Keratinocyte (primary cell): ENCODE measurements at regions not wholly inside any gene's neighbourhood (a gene's known extent, or its start where the extent isn't known, plus 50 kb on each side); places are given as distances from the start of the nearest gene placed in this dataset.

Source experiments
- DNase-seq: peaks from one replicate; pipeline ENCODE4 v3.0.0-alpha.2; 2011; ENCODE audit warnings: low read depth, missing footprints, low spot score
- FAIRE-seq: peaks from 2 replicates; lab custom pipeline; 2011; peaks lifted over from hg19 to GRCh38; lab: Jason Lieb, UNC
- H2AFZ ChIP-seq: 2 replicates; pipeline ENCODE4 v1.6.0; 2012; ENCODE audit warnings: low read length, control low read depth, inconsistent platforms; ENCODE audit not compliant: control insufficient read depth
- H3K27ac ChIP-seq: 2 replicates; pipeline ENCODE4 v1.5.1; 2011; ENCODE audit warnings: low read length; ENCODE audit not compliant: control insufficient read depth, insufficient read depth
- H3K27me3 ChIP-seq: 3 replicates; pipeline ENCODE4 v1.6.0; 2011; ENCODE audit warnings: low read length; ENCODE audit not compliant: control insufficient read depth, insufficient read depth; ENCODE audit errors: extremely low read depth
- H3K36me3 ChIP-seq, 2 experiments: 2 replicates in 1 of 2; 3 replicates in 1 of 2; pipeline ENCODE4 v1.5.1; 2011; ENCODE audit warnings: low read length in 2 of 2, mild to moderate bottlenecking in 1 of 2; ENCODE audit not compliant: control insufficient read depth in 2 of 2, insufficient read depth in 2 of 2; ENCODE audit errors: extremely low read depth in 1 of 2
- H3K4me1 ChIP-seq: 3 replicates; pipeline ENCODE4 v1.5.1; 2011; ENCODE audit warnings: low read length; ENCODE audit not compliant: control insufficient read depth, insufficient read depth; ENCODE audit errors: extremely low read depth
- H3K4me2 ChIP-seq: 3 replicates; pipeline ENCODE4 v1.6.0; 2011; ENCODE audit warnings: low read depth, low read length; ENCODE audit not compliant: control insufficient read depth, insufficient read depth; ENCODE audit errors: extremely low read depth
- H3K4me3 ChIP-seq, 3 experiments: fragments of 200-600 bp in 1 of 3; sonication (generic) in 1 of 3; 2 replicates in 2 of 3; 3 replicates in 1 of 3; pipeline ENCODE4 v1.5.1; 2011 to 2016; ENCODE audit warnings: low read length in 3 of 3, mild to moderate bottlenecking in 3 of 3, control low read depth in 2 of 3, inconsistent platforms in 1 of 3, low read depth in 1 of 3, mixed read lengths in 1 of 3, mixed run types in 1 of 3, moderate library complexity in 1 of 3; ENCODE audit not compliant: control insufficient read depth in 2 of 3, insufficient read depth in 2 of 3; ENCODE audit errors: extremely low read depth in 1 of 3
- H3K79me2 ChIP-seq: 2 replicates; pipeline ENCODE4 v1.6.0; 2012; ENCODE audit warnings: low read length; ENCODE audit not compliant: control insufficient read depth, insufficient read depth
- H3K9ac ChIP-seq: 3 replicates; pipeline ENCODE4 v1.6.0; 2011; ENCODE audit warnings: low read length; ENCODE audit not compliant: control insufficient read depth, insufficient read depth; ENCODE audit errors: extremely low read depth
- H3K9me1 ChIP-seq: 3 replicates; pipeline ENCODE4 v1.6.0; 2011; ENCODE audit warnings: low read length; ENCODE audit not compliant: control insufficient read depth, insufficient read depth; ENCODE audit errors: extremely low read depth
- H3K9me3 ChIP-seq: 2 replicates; pipeline ENCODE4 v1.5.1; 2012; ENCODE audit warnings: low read depth, low read length; ENCODE audit not compliant: control insufficient read depth
- H4K20me1 ChIP-seq: 3 replicates; pipeline ENCODE4 v1.6.0; 2011; ENCODE audit warnings: low read length; ENCODE audit not compliant: control insufficient read depth, insufficient read depth; ENCODE audit errors: extremely low read depth
- CTCF ChIP-seq, 3 experiments: IDR thresholded peaks in 1 of 3; conservative IDR thresholded peaks in 1 of 3; optimal IDR thresholded peaks in 1 of 3; 2 replicates in 2 of 3; 3 replicates in 1 of 3; pipeline versions ENCODE3 to v1.5.1; 2011; ENCODE audit warnings: low read length in 3 of 3, mild to moderate bottlenecking in 3 of 3, moderate library complexity in 2 of 3, control low read depth in 1 of 3, inconsistent platforms in 1 of 3; ENCODE audit not compliant: insufficient read depth in 2 of 3; ENCODE audit errors: extremely low read depth in 1 of 3
- EZH2 ChIP-seq: IDR thresholded peaks from one replicate; pipeline ENCODE4 v1.6.1; 2012; ENCODE audit warnings: inconsistent platforms, mild to moderate bottlenecking, low read length, moderate library complexity
- dilution Hi-C: fragments of 300-500 bp; cut with MboI; formaldehyde crosslinking; loops from one replicate; pipeline ENCODE4 v1.7.0; 2020; ENCODE audit warnings: low sequenced_read_pairs; ENCODE audit not compliant: extremely low pct_ligation_motif_present

- no peaks in the 10 kb centered on the region for H3K27me3 ChIP-seq
- no peaks in the 10 kb centered on the region for H3K9me1 ChIP-seq
- H3K9ac ChIP-seq: no peak overlapping the region
- H3K4me3 ChIP-seq: no peak overlapping the region
- FAIRE-seq (no peak), DNase-seq (no peak)
- no peaks in the 10 kb centered on the region for H3K4me1 ChIP-seq
- TF ChIP-seq EZH2: no peak
- no peak for TF ChIP-seq CTCF (optimal IDR thresholded peaks at IDR 0.05 in 1 of 3, IDR thresholded peaks at IDR 0.05 in 1 of 3, conservative IDR thresholded peaks at IDR 0.05 in 1 of 3; ENCODE audit: extremely low read depth in 1 of 3, insufficient read depth in 2 of 3, low read length in 3 of 3)
- no peaks in the 10 kb centered on the region for H3K9me3 ChIP-seq
- no peak overlapping the region for H3K27ac ChIP-seq
- H2AFZ ChIP-seq: no peak overlapping the region
- H4K20me1 ChIP-seq: no peaks in the 10 kb centered on the region
- H3K4me2 ChIP-seq: no peak overlapping the region
- dilution Hi-C loops: no loop called here
- no peaks in the 10 kb centered on the region for H3K79me2 ChIP-seq
- no peaks in the 10 kb centered on the region for H3K36me3 ChIP-seq
Observed at GRCh38 chr5:63145167-63145566, 566.5 kb downstream of the LRRC70 start.

DNA sequence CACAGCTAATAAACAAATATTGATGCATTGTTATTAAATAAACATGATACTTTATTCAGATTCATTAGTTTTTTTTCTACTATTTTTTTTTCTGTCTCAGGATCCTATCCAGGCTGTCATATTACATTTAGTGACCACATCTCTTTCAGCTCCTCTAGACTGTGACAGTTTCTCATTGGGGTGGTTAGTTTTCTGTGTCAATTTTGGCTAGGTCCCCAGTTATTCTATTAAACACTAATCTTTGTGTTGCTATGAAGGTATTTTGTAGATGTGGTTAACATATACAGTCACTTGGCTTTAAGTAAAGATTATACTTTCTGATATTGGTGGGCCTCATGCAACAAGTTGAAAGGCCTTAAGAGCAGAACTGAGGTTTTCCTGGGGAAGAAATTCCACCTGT lies 563.0 kb downstream of the LRRC70 start:
- dilution Hi-C loops: no loop called here

More for the DNA sequence above, 563.0 kb downstream of the LRRC70 start:
- H3K9me3 ChIP-seq: no peaks in the 10 kb centered on the region
- H2AFZ ChIP-seq: no peak overlapping the region
- no peak overlapping the region for H3K27ac ChIP-seq
- DNase-seq (no peak), FAIRE-seq (no peak)
- H3K9ac ChIP-seq: no peak overlapping the region
- H3K4me3 ChIP-seq: no peak overlapping the region
- H3K27me3 ChIP-seq: no peaks in the 10 kb centered on the region
- H4K20me1 ChIP-seq: no peaks in the 10 kb centered on the region
- no peaks in the 10 kb centered on the region for H3K4me1 ChIP-seq
- no peak overlapping the region for H3K4me2 ChIP-seq
- H3K36me3 ChIP-seq: no peaks in the 10 kb centered on the region
- H3K9me1 ChIP-seq: no peaks in the 10 kb centered on the region
- no peaks in the 10 kb centered on the region for H3K79me2 ChIP-seq
- no peak for TF ChIP-seq CTCF (optimal IDR thresholded peaks at IDR 0.05 in 1 of 3, IDR thresholded peaks at IDR 0.05 in 1 of 3, conservative IDR thresholded peaks at IDR 0.05 in 1 of 3; ENCODE audit: extremely low read depth in 1 of 3, insufficient read depth in 2 of 3, low read length in 3 of 3)
- TF ChIP-seq EZH2: no peak
